ENCODE measurements at regions not wholly inside any gene's neighbourhood (a gene's known extent, or its start where the extent isn't known, plus 50 kb on each side); places are given as distances from the start of the nearest gene placed in this dataset.

- Histone ChIP-seq H3K4me1 (no peaks in the 10 kb centered on the region), H3K27ac (no peak overlapping the region), H3K36me3 (no peaks in the 10 kb centered on the region), H3K4me3 (replicated peaks in 1 of 3) (no peak overlapping the region), H3K27me3 (no peaks in the 10 kb centered on the region), H3K9me3 (no peaks in the 10 kb centered on the region)
- TF ChIP-seq CTCF (IDR thresholded peaks at IDR 0.05) (no peak), POLR2A (IDR thresholded peaks at IDR 0.05) (no peak)
- intact Hi-C loops (cut with DNase I) = no loop called here
- WGBS, 2 donors = 65 to 86% methylated on average over 2 of the region's 2 CpGs
- DNase-seq = no peak
Measured at GRCh38 chr2:198394208-198394607, 589.8 kb downstream of the PLCL1 start.

DNA sequence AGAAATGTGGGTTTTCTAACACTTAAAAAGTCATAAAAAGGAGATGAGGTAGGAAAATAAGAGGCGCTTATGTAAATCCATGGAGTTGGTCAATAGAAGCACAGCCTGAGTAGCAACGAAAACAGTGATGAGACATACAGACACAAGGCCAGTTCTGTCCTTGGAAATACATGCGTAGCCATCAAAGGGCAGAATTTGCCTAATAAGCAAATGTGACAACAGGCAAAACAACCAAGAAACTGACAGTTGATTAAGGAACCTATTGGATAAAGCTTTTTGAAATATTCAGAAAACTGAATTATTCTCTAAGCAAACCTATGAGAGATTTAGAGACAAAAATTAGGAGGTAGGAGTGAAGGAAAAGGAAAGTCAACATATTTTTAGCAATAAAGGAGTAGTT lies 586.3 kb downstream of the PLCL1 start:
- TF ChIP-seq CTCF (IDR thresholded peaks at IDR 0.05) (no peak), POLR2A (IDR thresholded peaks at IDR 0.05) (no peak)
- no peak for DNase-seq
- WGBS, 2 donors = 92 to 93% methylated on average over 3 of the region's 3 CpGs
- Histone ChIP-seq H3K4me1 (no peaks in the 10 kb centered on the region), H3K27me3 (no peaks in the 10 kb centered on the region), H3K27ac (no peak overlapping the region), H3K9me3 (no peaks in the 10 kb centered on the region), H3K4me3 (replicated peaks in 1 of 3) (no peak overlapping the region), H3K36me3 (no peaks in the 10 kb centered on the region)
- intact Hi-C loops (cut with DNase I) = no loop called here

GRCh38 chr2:198387677-198388076 lies 583.3 kb downstream of the PLCL1 start:
- no peaks in the 10 kb centered on the region for H3K27me3 ChIP-seq
- no peak overlapping the region for H3K27ac ChIP-seq
- no peaks in the 10 kb centered on the region for H3K4me1 ChIP-seq
- no peak overlapping the region for H3K4me3 ChIP-seq (replicated peaks in 1 of 3)
- intact Hi-C loops (cut with DNase I) = no loop called here
- H3K36me3 ChIP-seq = no peaks in the 10 kb centered on the region
- DNase-seq = no peak
- WGBS, 2 donors = 0 to 2% methylated on average over 1 of the region's 1 CpG
- TF ChIP-seq POLR2A (IDR thresholded peaks at IDR 0.05) (no peak), CTCF (IDR thresholded peaks at IDR 0.05) (no peak)
- no peaks in the 10 kb centered on the region for H3K9me3 ChIP-seq

DNA sequence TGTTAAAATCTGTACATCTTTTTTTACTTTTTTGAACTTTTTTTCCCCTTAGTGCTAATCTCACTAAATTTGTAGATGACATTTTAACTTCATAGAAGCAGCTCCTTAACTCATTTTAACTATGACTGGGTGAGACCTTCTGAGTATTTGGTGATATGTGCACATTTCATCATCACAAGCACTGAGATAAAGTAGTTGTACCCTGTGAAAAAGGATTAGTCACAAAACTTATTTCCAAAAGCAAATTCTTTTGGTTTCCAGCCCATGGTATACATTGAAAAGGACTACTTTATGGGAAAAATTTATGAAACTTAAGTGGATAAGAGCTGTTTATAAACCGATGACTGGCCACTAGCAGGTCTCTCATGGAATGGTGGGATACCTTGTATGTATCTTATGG lies 581.5 kb downstream of the PLCL1 start:
- no peak for DNase-seq
- intact Hi-C loops (cut with DNase I) = no loop called here
- TF ChIP-seq CTCF (IDR thresholded peaks at IDR 0.05) (no peak), POLR2A (IDR thresholded peaks at IDR 0.05) (no peak)

GRCh38 chr2:198385326-198385725 lies 580.9 kb downstream of the PLCL1 start:
- Histone ChIP-seq H3K36me3 (no peaks in the 10 kb centered on the region), H3K27me3 (no peaks in the 10 kb centered on the region), H3K9me3 (no peaks in the 10 kb centered on the region), H3K4me3 (replicated peaks in 1 of 3) (no peak overlapping the region), H3K27ac (no peak overlapping the region), H3K4me1 (no peaks in the 10 kb centered on the region)
- TF ChIP-seq CTCF (IDR thresholded peaks at IDR 0.05) (no peak), POLR2A (IDR thresholded peaks at IDR 0.05) (no peak)
- intact Hi-C loops (cut with DNase I) = no loop called here
- DNase-seq = no peak
- 66 to 86% methylated on average over 4 of the region's 4 CpGs for WGBS, 2 donors

More for the DNA sequence above, 581.5 kb downstream of the PLCL1 start:
- Histone ChIP-seq H3K4me1 (no peaks in the 10 kb centered on the region), H3K27ac (no peak overlapping the region), H3K36me3 (no peaks in the 10 kb centered on the region), H3K4me3 (replicated peaks in 1 of 3) (no peak overlapping the region), H3K9me3 (no peaks in the 10 kb centered on the region), H3K27me3 (no peaks in the 10 kb centered on the region)
- 88 to 97% methylated on average over 1 of the region's 1 CpG for WGBS, 2 donors

Measured in thyroid gland (tissue), 4 donors.